Stomach (tissue), 4 donors: ENCODE measurements at regions not wholly inside any gene's neighbourhood (a gene's known extent, or its start where the extent isn't known, plus 50 kb on each side); places are given as distances from the start of the nearest gene placed in this dataset.

Experiments used
- POLR2A ChIP-seq, 4 donors: fragments of 450-650 bp; IDR thresholded peaks; one replicate each; pipeline ENCODE4 v1.6.1; 2016; ENCODE audit warnings: antibody characterized with exemption in 4 of 4, control low read depth in 2 of 4, mild to moderate bottlenecking in 1 of 4, moderate library complexity in 1 of 4
- TF ChIP-seq, protein P1 (sequence below), 7 experiments: fragments of 450-650 bp in 4 of 7; fragments of 200-600 bp in 3 of 7; sonication (generic) in 3 of 7; IDR thresholded peaks; one replicate each; pipeline ENCODE4 v1.5.1; 2016 to 2019; ENCODE audit warnings: antibody characterized with exemption in 7 of 7, control low read depth in 2 of 7, mild to moderate bottlenecking in 1 of 7

DNA sequence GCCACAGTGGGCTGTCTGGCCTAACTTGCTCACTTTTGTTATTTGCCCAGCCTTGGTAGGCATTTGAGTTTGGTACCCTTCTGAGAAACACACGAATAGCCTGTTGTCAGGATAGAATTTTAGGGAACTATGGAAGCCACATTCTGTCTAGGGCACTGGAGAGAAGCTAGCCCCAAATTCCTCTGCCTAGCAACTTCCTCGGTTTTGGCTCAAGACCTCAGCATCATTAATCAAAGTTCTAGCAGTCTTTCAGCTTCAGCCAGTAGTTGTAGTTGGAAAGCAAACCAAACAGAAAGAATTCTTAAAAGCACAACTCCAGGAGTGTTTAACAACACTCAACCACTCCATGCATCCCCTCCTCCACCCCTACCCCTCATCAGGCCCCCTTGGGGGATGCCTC, 572.1 kb upstream of the PSMD7 start:
- TF ChIP-seq, protein P1, sequence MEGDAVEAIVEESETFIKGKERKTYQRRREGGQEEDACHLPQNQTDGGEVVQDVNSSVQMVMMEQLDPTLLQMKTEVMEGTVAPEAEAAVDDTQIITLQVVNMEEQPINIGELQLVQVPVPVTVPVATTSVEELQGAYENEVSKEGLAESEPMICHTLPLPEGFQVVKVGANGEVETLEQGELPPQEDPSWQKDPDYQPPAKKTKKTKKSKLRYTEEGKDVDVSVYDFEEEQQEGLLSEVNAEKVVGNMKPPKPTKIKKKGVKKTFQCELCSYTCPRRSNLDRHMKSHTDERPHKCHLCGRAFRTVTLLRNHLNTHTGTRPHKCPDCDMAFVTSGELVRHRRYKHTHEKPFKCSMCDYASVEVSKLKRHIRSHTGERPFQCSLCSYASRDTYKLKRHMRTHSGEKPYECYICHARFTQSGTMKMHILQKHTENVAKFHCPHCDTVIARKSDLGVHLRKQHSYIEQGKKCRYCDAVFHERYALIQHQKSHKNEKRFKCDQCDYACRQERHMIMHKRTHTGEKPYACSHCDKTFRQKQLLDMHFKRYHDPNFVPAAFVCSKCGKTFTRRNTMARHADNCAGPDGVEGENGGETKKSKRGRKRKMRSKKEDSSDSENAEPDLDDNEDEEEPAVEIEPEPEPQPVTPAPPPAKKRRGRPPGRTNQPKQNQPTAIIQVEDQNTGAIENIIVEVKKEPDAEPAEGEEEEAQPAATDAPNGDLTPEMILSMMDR (IDR thresholded peaks at IDR 0.05), result no peak
- TF ChIP-seq POLR2A (IDR thresholded peaks at IDR 0.05), result no peak
